ENCODE measurements at regions not wholly inside any gene's neighbourhood (a gene's known extent, or its start where the extent isn't known, plus 50 kb on each side); places are given as distances from the start of the nearest gene placed in this dataset.

DNA sequence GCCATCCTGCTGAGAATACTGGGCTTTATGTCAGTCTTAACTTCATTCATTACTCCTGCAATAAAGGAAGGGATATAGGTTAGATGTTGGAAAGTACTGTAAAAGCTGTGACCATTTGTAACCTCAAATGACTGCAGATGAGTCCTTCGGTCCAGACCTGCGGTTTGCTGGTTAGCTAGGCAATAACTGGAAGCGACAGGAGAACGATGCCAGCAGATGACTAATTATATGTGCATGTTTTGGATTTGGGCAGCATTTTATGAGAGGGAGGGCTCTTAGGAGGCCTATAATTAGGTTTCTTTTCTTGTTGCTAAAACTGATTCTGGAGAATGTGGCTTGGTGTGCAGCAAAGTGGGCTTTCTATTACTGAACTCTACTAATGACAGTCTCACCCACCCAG, 205.6 kb downstream of the TMEM182 start:
- TF ChIP-seq POLR2A (IDR thresholded peaks at IDR 0.05) (no peak), POLR2AphosphoS5 (IDR thresholded peaks at IDR 0.05) (no peak)

Data from stomach (tissue), 4 donors.